NOMO-1 (cell line): ENCODE measurements at regions not wholly inside any gene's neighbourhood (a gene's known extent, or its start where the extent isn't known, plus 50 kb on each side); places are given as distances from the start of the nearest gene placed in this dataset.
"Not testable (repeated sequence)": the region's sequence is repeated elsewhere in the genome, so short reads cannot be mapped to it uniquely, and the experiment has no call there.

Source experiments
- DNase-seq, 2 experiments: peaks; one replicate each; lab custom pipeline; 2025; ENCODE audit not compliant: unreplicated experiment in 2 of 2; lab: John Stamatoyannopoulos, UW

- not testable (repeated sequence) for DNase-seq
Observed at GRCh38 chr15:20292422-20293005, 249.1 kb downstream of the GOLGA6L6 start.

- not testable (repeated sequence) for DNase-seq
Observed at GRCh38 chr15:20291616-20292015, 250.0 kb downstream of the GOLGA6L6 start.

DNA sequence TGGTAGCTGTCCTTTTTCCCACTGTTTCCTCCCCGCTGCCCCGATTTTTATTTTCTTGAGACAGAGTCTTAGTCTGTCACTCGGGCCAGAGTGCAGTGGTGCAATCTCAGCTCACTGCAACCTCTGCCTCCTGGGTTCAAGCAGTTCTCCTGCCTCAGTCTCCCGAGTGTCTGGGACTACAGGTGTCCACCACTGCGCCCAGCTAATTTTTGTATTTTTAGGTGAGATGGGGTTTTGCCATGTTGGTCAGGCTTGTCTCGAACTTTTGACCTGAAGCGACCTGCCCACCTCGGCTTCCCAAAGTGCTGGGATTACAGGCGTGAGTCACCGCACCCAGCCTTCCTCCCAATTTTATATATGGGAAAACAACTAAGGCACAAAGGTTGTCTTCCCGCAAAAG is 251.0 kb downstream of the GOLGA6L6 start:
- not testable (repeated sequence) for DNase-seq

DNA sequence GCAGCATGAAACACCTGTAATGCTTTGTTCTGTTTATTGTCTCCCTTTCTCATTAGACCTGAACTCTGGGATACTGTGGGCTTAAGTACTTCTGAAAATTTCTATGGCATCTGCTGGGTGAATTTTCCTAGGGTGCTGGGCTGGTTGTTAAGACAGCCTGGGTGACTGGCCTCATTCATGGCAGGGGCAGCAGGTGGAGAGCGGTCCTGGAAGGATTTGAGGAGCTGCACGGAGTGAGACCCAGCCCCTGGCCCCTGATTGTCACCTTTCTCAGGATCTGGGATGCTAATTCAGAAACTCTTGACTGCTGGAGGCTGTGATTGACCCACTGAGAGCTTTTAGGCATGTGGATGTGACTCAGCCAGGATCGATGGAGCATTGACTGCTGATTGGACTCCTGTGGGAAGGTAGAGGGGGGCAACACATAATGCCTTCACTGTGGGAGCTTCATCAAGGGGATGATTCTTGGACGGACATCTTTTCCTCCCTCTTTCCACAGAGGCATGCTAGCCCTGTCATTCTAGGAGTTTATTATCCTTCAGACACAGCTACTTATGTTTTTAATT is 252.0 kb downstream of the GOLGA6L6 start:
- not testable (repeated sequence) for DNase-seq

GRCh38 chr15:20288800-20289537 is 252.6 kb downstream of the GOLGA6L6 start:
- DNase-seq, result not testable (repeated sequence)

DNA sequence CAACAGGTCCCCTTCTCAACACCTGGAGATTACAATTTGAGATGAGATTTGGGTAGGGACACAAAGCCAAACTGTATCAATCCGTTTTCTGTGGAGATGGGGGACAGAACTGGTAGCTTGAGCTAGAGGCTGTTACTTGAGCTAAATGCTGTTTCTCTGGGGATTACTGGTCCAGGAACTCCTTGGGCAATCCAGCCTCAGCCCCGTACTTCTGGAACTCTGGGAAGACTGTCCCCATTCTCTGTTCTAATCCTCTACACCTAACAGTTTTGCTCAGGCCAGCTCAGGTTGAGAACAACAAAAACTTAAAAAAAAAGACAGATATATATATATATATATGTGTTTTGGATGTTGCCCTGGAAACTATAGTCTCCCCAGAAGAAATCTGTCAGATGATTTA is 255.0 kb downstream of the GOLGA6L6 start:
- DNase-seq, result not testable (repeated sequence)

DNA sequence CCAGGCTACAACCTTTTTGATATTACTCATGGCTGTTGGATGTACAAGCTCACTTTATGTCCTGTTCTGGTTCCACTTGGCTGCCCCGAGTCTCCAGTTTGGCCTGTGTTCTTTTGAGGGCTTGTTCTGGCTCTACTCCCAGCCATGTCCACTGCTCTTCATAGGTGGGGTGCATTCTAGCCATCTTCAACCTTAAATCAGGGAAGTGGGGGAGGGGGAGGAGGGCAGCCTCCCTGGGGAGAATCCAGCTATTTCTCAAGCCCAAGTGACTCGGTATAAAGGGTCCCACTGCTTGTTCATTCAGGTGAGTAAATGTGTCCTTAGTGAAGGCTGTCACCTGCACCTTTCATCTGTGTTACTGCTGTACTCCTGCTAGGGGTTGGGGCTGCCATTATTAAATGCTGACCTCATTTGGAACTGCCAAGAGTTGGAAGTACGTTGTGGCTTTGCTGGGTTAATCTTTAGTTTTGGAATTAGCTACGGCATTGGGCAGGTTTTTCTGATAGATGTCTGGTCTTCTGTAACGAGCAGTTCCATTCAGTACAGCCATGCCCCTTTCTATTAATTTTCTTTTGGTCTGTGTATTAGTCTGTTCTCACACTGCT is 255.8 kb downstream of the GOLGA6L6 start:
- DNase-seq, result not testable (repeated sequence)

DNA sequence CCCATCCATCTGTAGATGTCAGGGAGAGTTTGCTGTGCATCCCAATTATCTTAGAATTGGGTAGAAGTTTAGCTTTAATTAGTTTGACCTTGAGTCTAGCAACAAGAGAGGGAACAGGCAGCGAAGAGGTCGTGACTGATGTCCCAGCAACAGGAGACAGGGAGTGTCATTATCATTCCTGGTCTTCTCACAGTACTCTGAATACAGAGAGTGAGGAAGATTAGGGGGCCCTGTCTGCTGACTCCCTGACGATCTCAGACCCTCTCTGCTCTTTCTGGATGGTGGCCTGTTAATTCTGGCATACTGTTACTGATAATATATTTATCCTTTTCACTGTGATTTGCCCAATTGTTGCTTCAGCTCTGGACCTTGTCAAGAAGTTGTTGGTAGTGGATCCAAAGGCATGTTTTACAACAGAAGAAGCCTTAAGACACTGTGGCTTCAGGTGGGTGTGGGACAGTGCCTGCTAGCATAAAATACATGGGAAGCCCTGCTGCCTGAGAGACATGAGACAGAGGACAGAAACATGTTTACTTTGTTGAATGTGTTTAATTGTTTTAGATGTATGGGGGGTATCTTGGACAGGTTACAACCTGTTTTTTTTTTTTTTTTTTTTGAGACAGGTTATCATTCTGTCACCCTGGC is 256.6 kb downstream of the GOLGA6L6 start:
- not testable (repeated sequence) for DNase-seq

GRCh38 chr15:20283651-20284050 is 257.9 kb downstream of the GOLGA6L6 start:
- not testable (repeated sequence) for DNase-seq

GRCh38 chr15:20282491-20282943 is 259.1 kb downstream of the GOLGA6L6 start:
- not testable (repeated sequence) for DNase-seq

DNA sequence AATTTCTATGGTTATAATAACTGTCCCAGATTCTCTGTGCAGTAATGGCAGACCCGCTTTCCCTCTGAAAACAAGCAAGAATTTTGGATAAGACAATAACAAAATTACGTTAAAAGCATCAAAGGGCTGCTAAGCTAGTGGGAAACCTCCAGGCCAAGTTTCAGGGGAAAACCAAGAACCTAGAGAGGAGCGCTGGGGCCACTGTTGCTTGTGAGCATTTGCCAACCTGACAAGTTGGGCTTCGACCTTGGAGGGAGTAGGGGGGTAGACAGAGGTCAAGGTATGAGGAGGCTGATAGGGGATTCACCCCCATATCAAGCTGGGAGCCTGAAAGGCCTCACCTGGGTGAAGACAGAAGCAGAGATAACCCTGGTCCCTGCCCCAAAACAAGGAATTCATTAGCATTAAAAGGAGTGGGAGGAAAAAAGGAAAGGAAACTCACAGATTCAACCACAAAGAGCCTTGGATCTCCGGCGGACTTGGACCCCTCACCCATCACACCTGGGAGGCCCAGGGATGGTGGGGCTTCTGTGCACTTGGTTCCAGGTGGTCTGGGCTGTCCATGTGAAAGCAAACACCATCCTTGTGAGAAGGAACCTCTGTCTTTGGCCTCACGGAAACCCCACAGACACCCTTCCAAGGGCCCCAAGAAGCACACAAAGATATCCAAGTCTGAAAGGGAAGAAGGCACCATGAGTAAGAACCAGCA is 259.9 kb downstream of the GOLGA6L6 start:
- not testable (repeated sequence) for DNase-seq

GRCh38 chr15:20280933-20281463 is 260.6 kb downstream of the GOLGA6L6 start:
- DNase-seq, result no peak

DNA sequence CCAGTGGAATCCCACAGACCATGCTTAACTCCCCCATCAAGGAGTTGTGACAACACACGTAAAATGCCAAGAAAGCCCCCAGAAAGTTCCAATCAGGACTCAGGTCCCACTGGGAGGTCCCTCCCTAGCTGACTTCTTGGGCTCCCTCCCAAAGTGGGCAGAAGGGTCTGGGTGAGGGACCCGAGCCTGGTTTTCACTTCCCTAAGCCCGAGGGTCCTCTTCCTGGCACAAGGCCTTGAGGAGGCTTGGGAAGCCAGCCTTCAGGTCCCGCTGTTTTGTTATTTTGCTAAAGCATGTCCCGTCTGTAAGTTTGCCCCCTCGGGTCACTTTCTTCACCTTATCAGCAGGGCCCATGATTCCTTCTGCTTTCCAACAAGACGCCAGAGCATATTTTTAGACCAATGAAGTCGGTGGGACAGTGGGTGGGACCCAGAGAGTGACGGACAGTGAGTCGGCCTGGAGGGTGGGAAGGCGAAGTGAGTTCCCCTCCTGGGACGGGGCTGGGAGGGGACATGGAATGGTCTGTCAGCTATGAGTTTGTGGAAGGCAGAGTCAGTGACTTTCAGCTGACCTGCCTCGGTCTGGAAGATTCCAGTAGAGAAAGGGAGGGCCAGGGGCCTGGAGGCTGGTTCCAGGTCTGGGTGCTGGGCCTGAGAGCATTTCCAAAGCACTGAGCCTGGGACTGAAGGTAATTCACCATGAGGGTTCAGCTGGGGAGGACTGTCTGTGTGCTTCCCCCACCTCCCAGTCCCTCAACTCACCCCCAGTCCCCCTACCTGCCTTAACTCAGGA is 261.3 kb downstream of the GOLGA6L6 start:
- DNase-seq, result not testable (repeated sequence)

- not testable (repeated sequence) for DNase-seq
Observed at GRCh38 chr15:20279056-20279455, 262.5 kb downstream of the GOLGA6L6 start.

DNA sequence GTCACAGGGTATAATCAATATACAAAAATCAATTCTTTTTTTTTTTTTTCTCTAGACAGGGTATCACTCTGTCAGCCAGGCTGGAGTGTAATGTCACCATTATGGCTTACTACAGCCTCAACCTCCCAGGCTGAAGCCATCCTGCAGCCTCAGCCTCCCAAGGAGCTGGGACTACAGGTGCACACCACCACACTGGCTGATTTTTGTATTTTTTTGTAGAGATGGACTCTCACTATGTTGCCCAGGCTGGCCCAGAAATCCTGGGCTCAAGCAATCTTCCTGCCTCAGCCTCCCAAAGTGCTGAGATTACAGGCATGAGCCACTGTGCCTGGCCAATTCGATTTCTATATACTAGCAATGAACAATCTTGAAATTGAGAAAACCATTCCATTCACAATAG is 263.2 kb downstream of the GOLGA6L6 start:
- not testable (repeated sequence) for DNase-seq

DNA sequence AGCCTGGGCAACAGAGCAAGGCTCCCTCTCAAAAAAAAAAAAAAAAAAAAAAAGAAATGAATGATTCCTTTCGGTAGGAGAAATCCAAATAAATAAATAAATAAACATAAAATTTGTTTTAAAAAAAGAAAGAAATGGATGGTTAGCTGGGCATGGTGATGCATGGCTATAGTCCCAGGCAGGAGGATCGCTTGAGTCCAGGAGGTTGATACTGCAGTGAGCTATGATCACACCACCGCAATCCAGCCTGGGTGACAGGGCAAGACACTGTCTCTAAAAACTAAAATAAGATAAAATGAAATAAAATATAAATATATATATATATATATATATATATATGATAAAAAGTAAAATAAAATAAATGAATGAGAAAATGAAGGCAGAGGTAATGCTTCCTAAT is 264.1 kb downstream of the GOLGA6L6 start:
- DNase-seq, result not testable (repeated sequence)

DNA sequence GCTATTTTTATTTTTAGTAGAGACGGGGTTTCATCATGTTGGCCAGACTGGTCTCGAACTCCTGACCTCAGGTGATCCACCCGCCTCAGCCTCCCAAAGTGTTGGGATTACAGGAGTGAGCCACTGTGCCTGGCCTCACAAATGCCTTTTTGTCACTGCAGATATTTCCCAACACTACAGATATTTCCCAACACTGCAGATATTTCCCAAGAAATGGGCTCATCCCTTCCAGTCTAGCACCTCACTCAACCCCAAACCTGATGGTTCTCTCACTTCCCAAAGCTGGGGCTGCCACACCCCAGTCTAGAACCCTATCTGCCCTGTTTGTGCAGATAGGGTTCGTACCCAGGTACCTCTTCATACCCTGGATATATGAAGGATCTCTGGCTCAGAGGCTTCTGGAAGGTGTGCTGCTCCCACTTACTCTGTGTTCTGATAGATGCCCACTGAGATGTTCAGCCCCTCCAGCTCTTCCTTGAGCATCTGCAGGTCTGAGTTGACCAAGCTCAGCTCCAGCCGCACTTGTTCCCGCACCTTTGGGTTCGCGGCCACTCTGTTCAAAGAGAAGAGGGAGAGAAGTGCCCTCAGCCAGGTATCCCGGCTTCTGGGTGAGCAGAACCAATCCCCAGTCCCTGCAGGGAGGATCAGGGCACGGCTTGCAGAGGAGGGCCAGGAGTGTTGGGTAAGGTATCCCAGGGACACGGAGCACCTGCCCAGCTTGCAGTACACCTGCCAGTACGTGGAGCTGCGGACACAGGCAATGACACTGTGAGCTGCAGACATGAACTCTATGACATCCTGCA is 265.1 kb downstream of the GOLGA6L6 start:
- DNase-seq, result not testable (repeated sequence)

GRCh38 chr15:20275373-20275967 is 266.1 kb downstream of the GOLGA6L6 start:
- DNase-seq, result not testable (repeated sequence)
